Breast epithelium (tissue), 4 donors: ENCODE measurements at regions not wholly inside any gene's neighbourhood (a gene's known extent, or its start where the extent isn't known, plus 50 kb on each side); places are given as distances from the start of the nearest gene placed in this dataset.

Source experiments
- DNase-seq, 2 donors: peaks; one replicate each; pipeline ENCODE4 v3.0.0-alpha.2; 2019; ENCODE audit warnings: low spot score in 2 of 2
- H3K27ac ChIP-seq, 2 donors: fragments of 200-600 bp; sonication (generic) in 1 of 2; one replicate each; pipeline ENCODE4 v1.5.1; 2016 to 2019; ENCODE audit warnings: mild to moderate bottlenecking in 1 of 2
- H3K27me3 ChIP-seq, 2 donors: fragments of 200-600 bp; sonication (generic) in 1 of 2; one replicate each; pipeline versions ENCODE4 v1.5.1 to v1.6.0; 2017 to 2019; ENCODE audit warnings: control low read depth in 1 of 2, mild to moderate bottlenecking in 1 of 2
- H3K36me3 ChIP-seq: fragments of 200-600 bp; one replicate; pipeline ENCODE4 v1.5.1; 2019
- H3K4me1 ChIP-seq, 2 donors: fragments of 200-600 bp; sonication (generic); one replicate each; pipeline ENCODE4 v1.5.1; 2016 to 2019; ENCODE audit warnings: control low read depth in 1 of 2
- H3K4me3 ChIP-seq, 3 donors: fragments of 200-600 bp; sonication (generic); 1 replicate in 2 of 3; 2 replicates in 1 of 3; pipeline ENCODE4 v1.5.1; 2016 to 2019; ENCODE audit warnings: mild to moderate bottlenecking in 3 of 3, moderate library complexity in 2 of 3
- H3K9me3 ChIP-seq, 2 donors: fragments of 200-600 bp; sonication (generic) in 1 of 2; one replicate each; pipeline ENCODE4 v1.5.1; 2016 to 2019; ENCODE audit warnings: control low read depth in 1 of 2
- POLR2A ChIP-seq: fragments of 450-650 bp; IDR thresholded peaks from one replicate; pipeline ENCODE4 v1.6.1; 2016; ENCODE audit warnings: antibody characterized with exemption, mild to moderate bottlenecking, moderate library complexity
- POLR2AphosphoS5 ChIP-seq, 3 donors: sonication (generic); formaldehyde crosslinking; IDR thresholded peaks; one replicate each; pipeline ENCODE4 v1.6.1; 2017; ENCODE audit warnings: antibody characterized with exemption in 3 of 3
- intact Hi-C: fragments of 100-400 bp; cut with DNase I; formaldehyde crosslinking; loops from one replicate; pipeline ENCODE4 v1.15.1; 2023; ENCODE audit warnings: low total_unique reads
- TF ChIP-seq, protein P1 (sequence below), 3 donors: fragments of 450-650 bp; IDR thresholded peaks; one replicate each; pipeline ENCODE4 v1.5.1; 2016 to 2017; ENCODE audit warnings: antibody characterized with exemption in 3 of 3, mild to moderate bottlenecking in 3 of 3, moderate library complexity in 3 of 3

DNA sequence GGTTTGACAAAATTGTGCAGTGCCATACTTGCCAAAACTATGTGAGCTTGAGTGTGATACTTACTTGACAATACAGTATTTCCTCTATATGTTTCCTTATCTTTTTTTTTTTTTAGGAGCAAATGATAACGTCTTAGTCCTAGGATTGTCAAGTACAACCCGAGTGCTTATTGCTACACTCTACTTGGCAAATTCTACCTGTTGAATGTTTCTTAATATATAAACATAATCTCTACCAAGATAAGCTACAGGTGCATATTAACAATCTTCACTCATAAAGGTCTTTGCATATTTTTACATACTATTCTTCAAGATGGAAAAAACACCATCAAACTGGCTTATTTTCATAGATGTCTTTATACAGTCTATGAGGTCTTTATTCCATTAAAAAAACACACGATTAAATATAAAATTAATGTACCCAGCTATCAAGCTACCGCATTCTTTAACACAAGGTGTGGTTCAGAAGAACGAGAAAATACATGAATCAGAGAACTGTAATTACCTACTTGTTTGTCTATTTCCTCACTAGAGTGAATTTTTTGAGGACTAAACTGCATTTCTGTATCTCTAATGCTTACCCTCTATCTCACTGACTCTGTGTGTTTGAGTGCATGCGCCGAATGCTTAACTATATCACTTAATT, 76.1 kb upstream of the PDSS1 start:
- no peak for DNase-seq
- no peak for TF ChIP-seq POLR2AphosphoS5 (IDR thresholded peaks at IDR 0.05)
- TF ChIP-seq, protein P1, sequence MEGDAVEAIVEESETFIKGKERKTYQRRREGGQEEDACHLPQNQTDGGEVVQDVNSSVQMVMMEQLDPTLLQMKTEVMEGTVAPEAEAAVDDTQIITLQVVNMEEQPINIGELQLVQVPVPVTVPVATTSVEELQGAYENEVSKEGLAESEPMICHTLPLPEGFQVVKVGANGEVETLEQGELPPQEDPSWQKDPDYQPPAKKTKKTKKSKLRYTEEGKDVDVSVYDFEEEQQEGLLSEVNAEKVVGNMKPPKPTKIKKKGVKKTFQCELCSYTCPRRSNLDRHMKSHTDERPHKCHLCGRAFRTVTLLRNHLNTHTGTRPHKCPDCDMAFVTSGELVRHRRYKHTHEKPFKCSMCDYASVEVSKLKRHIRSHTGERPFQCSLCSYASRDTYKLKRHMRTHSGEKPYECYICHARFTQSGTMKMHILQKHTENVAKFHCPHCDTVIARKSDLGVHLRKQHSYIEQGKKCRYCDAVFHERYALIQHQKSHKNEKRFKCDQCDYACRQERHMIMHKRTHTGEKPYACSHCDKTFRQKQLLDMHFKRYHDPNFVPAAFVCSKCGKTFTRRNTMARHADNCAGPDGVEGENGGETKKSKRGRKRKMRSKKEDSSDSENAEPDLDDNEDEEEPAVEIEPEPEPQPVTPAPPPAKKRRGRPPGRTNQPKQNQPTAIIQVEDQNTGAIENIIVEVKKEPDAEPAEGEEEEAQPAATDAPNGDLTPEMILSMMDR (IDR thresholded peaks at IDR 0.05): no peak
- TF ChIP-seq POLR2A: no peak

DNA sequence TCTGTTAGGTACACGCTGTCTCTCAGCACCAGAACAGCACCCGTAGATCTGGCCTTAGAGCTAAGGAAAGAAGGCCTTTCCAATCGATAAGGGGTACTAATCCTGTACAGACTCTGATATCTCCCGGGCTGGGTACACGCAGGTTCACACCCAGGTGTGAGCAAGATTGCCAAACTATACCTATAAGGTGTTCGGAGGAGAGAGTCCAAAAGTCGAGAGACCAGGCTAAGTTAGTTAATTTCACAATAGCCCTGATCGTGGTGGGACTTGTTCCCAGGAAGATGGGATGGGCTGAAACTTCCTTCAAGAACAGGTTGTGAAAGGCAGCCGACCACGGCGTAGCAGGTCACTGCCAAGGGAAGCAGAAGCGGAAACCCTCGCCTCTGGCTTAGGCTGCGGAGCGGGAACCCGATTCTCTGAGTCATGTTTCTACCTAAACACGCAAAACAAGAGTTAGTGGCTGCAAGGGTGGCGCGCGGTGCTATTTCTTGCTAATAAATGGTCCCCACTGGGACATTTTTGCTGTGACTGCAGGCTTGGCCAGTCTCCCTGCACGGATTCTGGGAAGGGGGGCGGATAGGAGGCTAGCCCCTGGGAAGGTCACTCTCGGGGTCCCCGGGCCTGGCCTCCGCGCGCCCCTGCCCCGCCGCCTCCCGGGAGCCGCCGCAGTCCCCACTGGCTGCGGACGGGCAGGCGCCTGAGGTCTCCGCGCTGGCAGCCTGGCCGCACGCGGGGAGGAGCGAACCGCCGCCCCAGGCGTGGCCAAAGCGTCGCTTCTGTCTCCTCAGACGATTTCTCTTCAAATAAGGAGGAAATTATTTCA, 75.4 kb upstream of the PDSS1 start:
- peak in 1 of 2 donors; percentile 43 for DNase-seq
- peak overlapping the region; percentile 35 to 59 (median 51) for H3K4me3 ChIP-seq
- TF ChIP-seq POLR2A: no peak
- no peak for TF ChIP-seq POLR2AphosphoS5 (IDR thresholded peaks at IDR 0.05)
- TF ChIP-seq, protein P1 (IDR thresholded peaks at IDR 0.05): no peak

More for the DNA sequence above, 76.1 kb upstream of the PDSS1 start:
- peaks cover 0 to 11% of the 10 kb centered on the region in 2 donors for H3K27me3 ChIP-seq
- no peaks in the 10 kb centered on the region for H3K4me1 ChIP-seq
- no peaks in the 10 kb centered on the region for H3K36me3 ChIP-seq
- no peak overlapping the region for H3K4me3 ChIP-seq
- H3K27ac ChIP-seq: no peak overlapping the region
- intact Hi-C loops: no loop called here
- no peaks in the 10 kb centered on the region for H3K9me3 ChIP-seq

DNA sequence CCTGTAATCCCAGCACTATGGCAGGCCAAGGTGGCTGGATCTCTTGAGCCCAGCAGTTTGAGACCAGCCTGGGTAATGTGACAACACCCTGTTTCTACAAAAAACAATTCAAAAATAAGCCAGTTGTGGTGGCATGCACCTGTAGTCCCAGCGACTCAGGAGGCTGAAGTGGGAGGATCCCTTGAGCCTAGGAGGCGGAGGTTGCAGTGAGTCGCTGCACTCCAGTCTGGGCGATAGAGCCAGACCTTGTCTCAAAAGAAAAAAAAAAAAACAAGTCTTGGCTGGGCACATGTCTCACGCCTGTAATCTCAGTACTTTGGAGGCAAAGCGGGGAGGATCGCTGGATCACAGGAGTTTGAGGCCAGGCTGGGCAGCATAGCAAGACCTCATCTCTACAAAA, 74.6 kb upstream of the PDSS1 start:
- TF ChIP-seq, protein P1 (IDR thresholded peaks at IDR 0.05): no peak
- TF ChIP-seq POLR2AphosphoS5 (IDR thresholded peaks at IDR 0.05): no peak
- TF ChIP-seq POLR2A: no peak
- no peaks in the 10 kb centered on the region for H3K36me3 ChIP-seq
- H3K27me3 ChIP-seq: peaks cover 0 to 11% of the 10 kb centered on the region in 2 donors
- intact Hi-C loops: no loop called here
- no peak overlapping the region for H3K4me3 ChIP-seq
- no peak overlapping the region for H3K27ac ChIP-seq
- no peak for DNase-seq
- no peaks in the 10 kb centered on the region for H3K9me3 ChIP-seq
- no peaks in the 10 kb centered on the region for H3K4me1 ChIP-seq

More for the DNA sequence above, 75.4 kb upstream of the PDSS1 start:
- Histone ChIP-seq H3K4me1 (no peaks in the 10 kb centered on the region), H3K9me3 (no peaks in the 10 kb centered on the region), H3K27me3 (peaks cover 0 to 11% of the 10 kb centered on the region in 2 donors), H3K36me3 (no peaks in the 10 kb centered on the region), H3K27ac (no peak overlapping the region)
- intact Hi-C loops: no loop called here

DNA sequence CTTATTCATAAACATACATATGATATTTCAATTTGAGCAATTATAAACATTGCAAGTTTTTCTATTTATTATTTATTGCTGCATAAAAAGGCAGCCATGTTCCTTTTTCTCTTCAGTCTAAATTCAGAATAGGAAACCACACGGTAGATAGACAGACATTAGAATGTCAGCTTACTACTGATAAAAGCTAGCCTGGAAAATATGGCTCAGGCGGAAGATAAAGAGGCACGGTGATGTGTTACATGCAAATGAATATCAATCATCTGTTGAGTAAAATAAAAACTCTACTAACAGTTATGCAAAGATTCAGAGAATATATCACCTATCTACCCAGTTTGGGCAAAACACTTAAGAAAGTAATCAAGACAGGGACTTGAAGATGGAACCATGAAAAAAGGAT, 73.5 kb upstream of the PDSS1 start:
- intact Hi-C loops: no loop called here
- Histone ChIP-seq H3K27ac (no peak overlapping the region), H3K36me3 (no peaks in the 10 kb centered on the region), H3K9me3 (no peaks in the 10 kb centered on the region), H3K4me3 (no peak overlapping the region), H3K4me1 (no peaks in the 10 kb centered on the region), H3K27me3 (peaks cover 0 to 11% of the 10 kb centered on the region in 2 donors)
- no peak for DNase-seq
- TF ChIP-seq POLR2A: no peak
- TF ChIP-seq, protein P1 (IDR thresholded peaks at IDR 0.05): no peak
- no peak for TF ChIP-seq POLR2AphosphoS5 (IDR thresholded peaks at IDR 0.05)

DNA sequence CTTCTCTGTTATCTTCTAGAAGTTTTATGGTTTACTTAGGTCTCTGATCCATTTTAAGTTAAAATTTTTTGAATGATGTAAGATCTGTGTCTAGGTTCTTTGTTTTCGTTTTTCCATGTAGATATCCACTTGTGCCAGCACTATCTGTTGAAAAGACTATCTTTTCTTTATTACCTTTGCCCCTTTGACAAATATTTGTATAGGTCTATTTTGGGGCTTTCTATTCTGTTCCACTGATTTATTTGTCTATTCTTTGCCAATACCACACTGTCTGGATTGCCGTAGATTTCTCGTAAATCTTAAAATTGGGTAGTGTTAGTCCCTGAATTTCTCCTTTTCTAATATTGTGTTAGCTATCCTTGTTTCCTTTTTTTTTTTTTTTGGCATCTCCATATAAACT, 71.4 kb upstream of the PDSS1 start:
- no peaks in the 10 kb centered on the region for H3K9me3 ChIP-seq
- no peak for DNase-seq
- intact Hi-C loops: no loop called here

More for the DNA sequence above, 71.4 kb upstream of the PDSS1 start:
- Histone ChIP-seq H3K36me3 (no peaks in the 10 kb centered on the region), H3K27ac (no peak overlapping the region), H3K27me3 (peaks cover 0 to 11% of the 10 kb centered on the region in 2 donors), H3K4me3 (no peak overlapping the region), H3K4me1 (no peaks in the 10 kb centered on the region)
- TF ChIP-seq POLR2AphosphoS5 (IDR thresholded peaks at IDR 0.05) (no peak), POLR2A (no peak)
- TF ChIP-seq, protein P1 (IDR thresholded peaks at IDR 0.05): no peak
